Mesendoderm (in vitro differentiated cells): ENCODE measurements at regions not wholly inside any gene's neighbourhood (a gene's known extent, or its start where the extent isn't known, plus 50 kb on each side); places are given as distances from the start of the nearest gene placed in this dataset.

Experiments
- DNase-seq: peaks from one replicate; pipeline ENCODE4 v3.0.0; 2013
- H2AK5ac ChIP-seq: 2 replicates; pipeline ENCODE4 v1.6.1; 2013; ENCODE audit warnings: low read length, inconsistent platforms
- H2BK120ac ChIP-seq: 2 replicates; pipeline ENCODE4 v1.6.1; 2013; ENCODE audit warnings: low read depth, mild to moderate bottlenecking, low read length, moderate library complexity, mixed read lengths
- H2BK15ac ChIP-seq: replicated peaks from 2 replicates; pipeline ENCODE4 v1.6.1; 2013; ENCODE audit warnings: low read depth, mild to moderate bottlenecking, moderate library complexity
- H2BK5ac ChIP-seq: 2 replicates; pipeline ENCODE4 v1.6.1; 2013; ENCODE audit warnings: low read length, inconsistent platforms
- H3K18ac ChIP-seq: 2 replicates; pipeline ENCODE4 v1.6.1; 2013; ENCODE audit warnings: mild to moderate bottlenecking, low read length, mixed read lengths
- H3K23ac ChIP-seq: one replicate; pipeline ENCODE4 v1.6.1; 2013; ENCODE audit warnings: low read length
- H3K27ac ChIP-seq: 2 replicates; pipeline ENCODE4 v1.5.1; 2013; ENCODE audit warnings: low read depth, mild to moderate bottlenecking, inconsistent platforms, low read length, moderate library complexity
- H3K27me3 ChIP-seq: 2 replicates; pipeline ENCODE4 v1.6.1; 2013; ENCODE audit warnings: low read length, control low read depth, mild to moderate bottlenecking, inconsistent platforms; ENCODE audit not compliant: insufficient read depth, poor library complexity
- H3K36me3 ChIP-seq: 2 replicates; pipeline ENCODE4 v1.6.1; 2013; ENCODE audit warnings: low read length, inconsistent platforms; ENCODE audit not compliant: control insufficient read depth, insufficient read depth
- H3K4ac ChIP-seq: one replicate; pipeline ENCODE4 v1.6.1; 2013; ENCODE audit warnings: low read depth, mild to moderate bottlenecking, low read length, moderate library complexity
- H3K4me1 ChIP-seq: 2 replicates; pipeline ENCODE4 v1.6.1; 2013; ENCODE audit warnings: low read depth, low read length, inconsistent platforms; ENCODE audit not compliant: control insufficient read depth
- H3K4me2 ChIP-seq: 2 replicates; pipeline ENCODE4 v1.6.1; 2013; ENCODE audit warnings: low read length
- H3K4me3 ChIP-seq: 2 replicates; pipeline ENCODE4 v1.5.1; 2013; ENCODE audit warnings: mild to moderate bottlenecking, low read length
- H3K56ac ChIP-seq: one replicate; pipeline ENCODE4 v1.6.1; 2013; ENCODE audit warnings: low read length
- H3K79me1 ChIP-seq: 2 replicates; pipeline ENCODE4 v1.6.1; 2013; ENCODE audit warnings: low read length, inconsistent platforms
- H3K79me2 ChIP-seq: 2 replicates; pipeline ENCODE4 v1.6.1; 2013; ENCODE audit warnings: mild to moderate bottlenecking, low read length; ENCODE audit not compliant: control insufficient read depth, insufficient read depth
- H3K9ac ChIP-seq: 2 replicates; pipeline ENCODE4 v1.6.1; 2013; ENCODE audit warnings: low read length, inconsistent platforms
- H4K5ac ChIP-seq: one replicate; pipeline ENCODE4 v1.6.1; 2013; ENCODE audit warnings: low read length
- H4K8ac ChIP-seq: one replicate; pipeline ENCODE4 v1.6.1; 2013; ENCODE audit warnings: low read depth, mild to moderate bottlenecking, control low read depth, low read length, moderate library complexity
- WGBS: extraction: QIAGEN DNeasy Blood & Tissue Kit; methylation state at CpG from one replicate; pipeline ENCODE4 v1.1.7; 2013; ENCODE audit warnings: low lambda C conversion rate, missing lambda C conversion rate; ENCODE audit not compliant: insufficient coverage; ENCODE audit errors: extremely low coverage; 5-methylcytosine and 5-hydroxymethylcytosine counted together

DNA sequence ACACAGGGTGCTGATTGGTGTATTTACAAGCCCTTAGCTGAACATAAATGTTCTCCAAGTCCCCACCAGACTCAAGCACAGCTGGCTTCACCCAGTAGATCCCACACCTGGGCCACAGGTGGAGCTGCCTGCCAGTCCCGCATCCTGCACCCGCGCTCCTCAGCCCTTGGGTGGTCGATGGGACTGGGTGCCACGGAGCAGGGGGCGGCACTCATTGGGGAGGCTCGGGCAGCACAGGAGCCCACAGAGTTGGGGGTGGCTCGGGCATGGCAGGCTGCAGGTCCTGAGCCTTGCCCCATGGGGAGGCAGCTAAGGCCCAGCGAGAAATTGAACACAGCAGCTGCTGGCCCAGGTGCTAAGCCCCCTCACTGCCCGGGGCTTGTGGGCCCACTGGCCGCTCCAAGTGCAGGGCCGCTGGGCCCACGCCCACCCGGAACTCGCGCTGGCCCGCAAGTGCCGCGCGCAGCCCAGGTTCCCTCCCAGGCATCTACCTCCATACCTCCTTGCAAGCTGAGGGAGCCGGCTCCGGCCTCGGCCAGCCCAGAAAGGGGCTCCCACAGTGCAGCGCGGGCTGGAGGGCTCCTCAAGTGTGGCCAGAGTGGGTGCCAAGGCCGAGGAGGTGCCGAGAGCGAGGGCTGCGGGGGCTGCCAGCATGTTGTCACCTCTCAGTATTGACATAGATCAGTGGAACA, 442.7 kb downstream of the OCA2 start:
- H3K36me3 ChIP-seq, result no peaks in the 10 kb centered on the region
- WGBS, result no CpG with 5 or more reads among the region's 29 CpGs
- H3K4me2 ChIP-seq, result no peak overlapping the region

DNA sequence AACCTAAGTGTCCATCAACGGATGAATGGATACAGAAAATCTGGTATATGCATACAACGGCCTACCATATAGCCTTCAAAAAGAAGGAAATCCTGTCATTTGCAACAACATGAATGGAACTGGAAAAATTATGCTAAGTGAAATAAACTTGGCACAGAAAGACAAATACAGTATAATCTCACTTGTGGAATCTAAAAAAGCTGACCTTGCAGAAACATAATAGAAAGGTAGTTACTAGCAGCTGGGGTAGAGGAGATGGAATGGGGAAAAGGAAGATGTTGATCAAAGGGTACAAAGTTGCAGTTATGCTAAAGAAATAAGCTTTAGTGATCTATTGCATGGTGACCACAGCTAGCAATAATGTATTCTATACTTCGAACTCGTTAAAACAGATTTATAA, 444.1 kb downstream of the OCA2 start:
- H3K36me3 ChIP-seq, result no peaks in the 10 kb centered on the region
- H3K79me2 ChIP-seq, result no peaks in the 10 kb centered on the region
- no peaks in the 10 kb centered on the region for H3K4me1 ChIP-seq
- no peak overlapping the region for H3K23ac ChIP-seq
- no peak overlapping the region for H2BK15ac ChIP-seq
- no peak overlapping the region for H3K4ac ChIP-seq
- no peak overlapping the region for H4K8ac ChIP-seq
- H3K27ac ChIP-seq, result no peak overlapping the region
- no CpG with 5 or more reads among the region's 4 CpGs for WGBS
- H3K27me3 ChIP-seq, result no peaks in the 10 kb centered on the region
- H2BK120ac ChIP-seq, result no peak overlapping the region
- H4K5ac ChIP-seq, result no peak overlapping the region
- H3K4me3 ChIP-seq, result no peak overlapping the region
- no peak for DNase-seq
- no peak overlapping the region for H3K9ac ChIP-seq
- no peak overlapping the region for H2AK5ac ChIP-seq
- H3K4me2 ChIP-seq, result no peak overlapping the region
- H3K18ac ChIP-seq, result no peak overlapping the region
- H2BK5ac ChIP-seq, result no peak overlapping the region
- H3K79me1 ChIP-seq, result no peaks in the 10 kb centered on the region
- H3K56ac ChIP-seq, result no peak overlapping the region

More for the DNA sequence above, 442.7 kb downstream of the OCA2 start:
- H3K79me2 ChIP-seq, result no peaks in the 10 kb centered on the region
- no peak overlapping the region for H2BK120ac ChIP-seq
- no peak overlapping the region for H2BK15ac ChIP-seq
- no peak for DNase-seq
- H4K5ac ChIP-seq, result no peak overlapping the region
- H2AK5ac ChIP-seq, result no peak overlapping the region
- no peaks in the 10 kb centered on the region for H3K27me3 ChIP-seq
- no peak overlapping the region for H2BK5ac ChIP-seq
- no peak overlapping the region for H3K4me3 ChIP-seq
- no peak overlapping the region for H3K23ac ChIP-seq
- H3K4ac ChIP-seq, result no peak overlapping the region
- no peak overlapping the region for H3K9ac ChIP-seq
- no peak overlapping the region for H3K56ac ChIP-seq
- H3K27ac ChIP-seq, result no peak overlapping the region
- no peaks in the 10 kb centered on the region for H3K4me1 ChIP-seq
- no peak overlapping the region for H3K18ac ChIP-seq
- H3K79me1 ChIP-seq, result no peaks in the 10 kb centered on the region
- H4K8ac ChIP-seq, result no peak overlapping the region

DNA sequence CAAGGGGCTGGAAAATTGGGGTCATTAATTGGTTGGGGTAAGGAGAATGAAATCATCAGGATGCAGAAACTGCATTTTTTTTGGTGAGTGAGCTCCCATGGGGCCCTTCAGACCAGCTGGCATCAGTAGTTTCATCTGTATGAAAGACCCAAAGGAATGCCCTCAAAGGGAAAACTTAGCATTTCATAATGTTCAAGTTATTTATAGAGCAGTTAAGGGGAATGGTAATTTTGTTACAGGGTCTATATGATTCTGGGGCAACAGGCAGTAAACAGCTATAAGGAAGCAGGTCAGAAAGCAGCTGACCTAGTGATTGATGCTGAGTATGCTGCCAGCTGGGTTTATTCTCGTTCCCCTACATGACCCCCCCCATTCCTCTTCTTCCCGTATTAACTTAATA, 448.9 kb downstream of the OCA2 start:
- Histone ChIP-seq H2AK5ac (no peak overlapping the region), H3K18ac (no peak overlapping the region), H3K36me3 (no peaks in the 10 kb centered on the region), H3K56ac (no peak overlapping the region), H2BK5ac (no peak overlapping the region), H3K4me3 (no peak overlapping the region), H3K4me1 (no peaks in the 10 kb centered on the region), H3K4me2 (no peak overlapping the region), H3K4ac (no peak overlapping the region), H4K5ac (no peak overlapping the region), H4K8ac (no peak overlapping the region), H3K27me3 (no peaks in the 10 kb centered on the region), H2BK15ac (no peak overlapping the region), H3K9ac (no peak overlapping the region), H3K79me2 (no peaks in the 10 kb centered on the region), H2BK120ac (no peak overlapping the region), H3K79me1 (no peaks in the 10 kb centered on the region), H3K27ac (no peak overlapping the region), H3K23ac (no peak overlapping the region)
- no CpG with 5 or more reads among the region's 2 CpGs for WGBS
- no peak for DNase-seq

DNA sequence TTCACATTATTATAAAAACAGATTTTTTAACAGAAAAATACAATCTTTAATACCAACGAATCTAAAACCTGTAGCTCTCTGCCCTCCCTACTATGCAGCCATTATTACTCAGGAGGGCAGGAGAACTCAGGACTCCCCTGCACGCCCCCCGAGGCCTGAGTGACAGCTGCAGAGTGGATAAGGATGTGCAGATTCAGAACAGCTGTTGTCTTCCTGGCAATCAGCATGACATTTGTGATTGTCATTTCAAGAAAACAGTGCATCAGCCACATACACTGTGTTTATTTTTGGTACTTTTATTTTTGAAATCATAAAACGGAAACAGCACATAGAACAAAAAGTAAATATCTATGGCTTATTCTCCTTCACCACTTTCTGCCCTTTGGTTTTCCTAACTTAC, 450.8 kb downstream of the OCA2 start:
- WGBS, result 100% methylated on average over 1 of the region's 4 CpGs
- Histone ChIP-seq H3K27me3 (no peaks in the 10 kb centered on the region), H3K4me3 (no peak overlapping the region), H3K27ac (no peak overlapping the region), H4K5ac (no peak overlapping the region), H3K18ac (no peak overlapping the region), H3K79me2 (no peaks in the 10 kb centered on the region), H3K56ac (no peak overlapping the region), H2BK120ac (no peak overlapping the region), H3K23ac (no peak overlapping the region), H2BK15ac (no peak overlapping the region), H4K8ac (no peak overlapping the region), H2AK5ac (no peak overlapping the region), H3K4ac (no peak overlapping the region), H3K4me2 (no peak overlapping the region), H3K4me1 (no peaks in the 10 kb centered on the region), H3K36me3 (no peaks in the 10 kb centered on the region), H3K79me1 (no peaks in the 10 kb centered on the region), H2BK5ac (no peak overlapping the region), H3K9ac (no peak overlapping the region)
- no peak for DNase-seq

GRCh38 chr15:27646531-27646930, 452.6 kb downstream of the OCA2 start:
- no peak overlapping the region for H3K56ac ChIP-seq
- no peaks in the 10 kb centered on the region for H3K79me2 ChIP-seq
- H2BK5ac ChIP-seq, result no peak overlapping the region
- no peak overlapping the region for H3K4ac ChIP-seq
- no peak overlapping the region for H3K27ac ChIP-seq
- no peak overlapping the region for H2AK5ac ChIP-seq
- H4K5ac ChIP-seq, result no peak overlapping the region
- no peak overlapping the region for H3K4me3 ChIP-seq
- no peak overlapping the region for H3K9ac ChIP-seq
- no peaks in the 10 kb centered on the region for H3K4me1 ChIP-seq
- no peaks in the 10 kb centered on the region for H3K79me1 ChIP-seq
- DNase-seq, result peak; percentile 10
- H2BK15ac ChIP-seq, result no peak overlapping the region
- no peak overlapping the region for H3K23ac ChIP-seq
- H3K27me3 ChIP-seq, result no peaks in the 10 kb centered on the region
- H3K36me3 ChIP-seq, result no peaks in the 10 kb centered on the region
- H4K8ac ChIP-seq, result no peak overlapping the region
- H2BK120ac ChIP-seq, result no peak overlapping the region
- no peak overlapping the region for H3K4me2 ChIP-seq
- H3K18ac ChIP-seq, result no peak overlapping the region
- WGBS, result no CpG with 5 or more reads among the region's 6 CpGs

GRCh38 chr15:27645672-27646071, 453.4 kb downstream of the OCA2 start:
- DNase-seq, result no peak
- WGBS, result no CpG with 5 or more reads among the region's 3 CpGs
- Histone ChIP-seq H2BK15ac (no peak overlapping the region), H3K4me3 (no peak overlapping the region), H3K27me3 (no peaks in the 10 kb centered on the region), H3K18ac (no peak overlapping the region), H4K8ac (no peak overlapping the region), H3K79me1 (no peaks in the 10 kb centered on the region), H3K4ac (no peak overlapping the region), H3K27ac (no peak overlapping the region), H4K5ac (no peak overlapping the region), H3K9ac (no peak overlapping the region), H3K56ac (no peak overlapping the region), H2BK5ac (no peak overlapping the region), H3K4me2 (no peak overlapping the region), H2BK120ac (no peak overlapping the region), H3K23ac (no peak overlapping the region), H3K4me1 (no peaks in the 10 kb centered on the region), H3K36me3 (no peaks in the 10 kb centered on the region), H2AK5ac (no peak overlapping the region), H3K79me2 (no peaks in the 10 kb centered on the region)
